Gastrocnemius medialis (tissue), 4 donors: ENCODE measurements at regions not wholly inside any gene's neighbourhood (a gene's known extent, or its start where the extent isn't known, plus 50 kb on each side); places are given as distances from the start of the nearest gene placed in this dataset.

Experiments
- CTCF ChIP-seq, 5 experiments: fragments of 450-650 bp in 3 of 5; fragments of 200-600 bp in 2 of 5; sonication (generic) in 2 of 5; IDR thresholded peaks in 4 of 5; conservative IDR thresholded peaks in 1 of 5; 1 replicate in 4 of 5; 2 replicates in 1 of 5; pipeline ENCODE4 v1.5.1; 2016 to 2019; ENCODE audit warnings: antibody characterized with exemption in 5 of 5, mild to moderate bottlenecking in 3 of 5, moderate library complexity in 3 of 5
- POLR2A ChIP-seq, 2 donors: fragments of 450-650 bp; IDR thresholded peaks; one replicate each; pipeline ENCODE4 v1.6.1; 2017; ENCODE audit warnings: antibody characterized with exemption in 2 of 2, mild to moderate bottlenecking in 2 of 2, moderate library complexity in 2 of 2

GRCh38 chr15:25990220-25990619, 127.1 kb upstream of the ATP10A start:
- no peak for TF ChIP-seq CTCF (IDR thresholded peaks at IDR 0.05 in 4 of 5, conservative IDR thresholded peaks at IDR 0.05 in 1 of 5)
- no peak for TF ChIP-seq POLR2A (IDR thresholded peaks at IDR 0.05)
